OCI-LY7 (cell line): ENCODE measurements at regions not wholly inside any gene's neighbourhood (a gene's known extent, or its start where the extent isn't known, plus 50 kb on each side); places are given as distances from the start of the nearest gene placed in this dataset.
"Not testable (repeated sequence)": the region's sequence is repeated elsewhere in the genome, so short reads cannot be mapped to it uniquely, and the experiment has no call there.

ENCODE experiments used
- BruUV-seq: library from RNA; stranded (reverse); fragments of 400-500 nt; replicated peaks from 2 replicates; lab custom pipeline; 2021; lab: Mats Ljungman, UMichigan
- CTCF ChIA-PET: fragments of 300-600 bp; sonication (Branson Sonifier 250); formaldehyde crosslinking; loops from one replicate; lab custom pipeline; 2022; ENCODE audit warnings: antibody characterized with exemption; ENCODE audit not compliant: unreplicated experiment; lab: Charles Lee
- POLR2A ChIA-PET: fragments of 300-600 bp; sonication (Branson Sonifier 250); formaldehyde crosslinking; loops from one replicate; lab custom pipeline; 2022; ENCODE audit warnings: antibody characterized with exemption; lab: Charles Lee
- DNase-seq: peaks from one replicate; pipeline ENCODE4 v3.0.0-alpha.2; 2015; ENCODE audit warnings: low spot score
- H2AFZ ChIP-seq: fragments of 200-600 bp; sonication (generic), shearing (Covaris generic); 2 replicates; pipeline ENCODE4 v1.6.1; 2014; ENCODE audit warnings: mild to moderate bottlenecking, antibody characterized with exemption, low read length, moderate library complexity
- H3K27ac ChIP-seq: fragments of 200-600 bp; sonication (generic); 2 replicates; pipeline ENCODE4 v1.5.1; 2014; ENCODE audit warnings: mixed run types, low read depth, mild to moderate bottlenecking, moderate library complexity, low read length, inconsistent platforms; ENCODE audit not compliant: poor library complexity, severe bottlenecking
- H3K36me3 ChIP-seq: fragments of 200-600 bp; sonication (generic); 2 replicates; pipeline ENCODE4 v1.6.1; 2014; ENCODE audit warnings: mild to moderate bottlenecking, antibody characterized with exemption, low read length, moderate library complexity, mixed read lengths; ENCODE audit not compliant: insufficient read depth
- H3K4me1 ChIP-seq: fragments of 200-600 bp; sonication (generic); 2 replicates; pipeline ENCODE4 v1.5.1; 2014; ENCODE audit warnings: mild to moderate bottlenecking, low read length; ENCODE audit not compliant: insufficient read depth, poor library complexity, severe bottlenecking
- H3K4me2 ChIP-seq: fragments of 200-600 bp; sonication (generic); 2 replicates; pipeline ENCODE4 v1.6.1; 2014; ENCODE audit warnings: mild to moderate bottlenecking, low read length
- H3K4me3 ChIP-seq: fragments of 200-600 bp; sonication (generic); 2 replicates; pipeline ENCODE4 v1.5.1; 2014; ENCODE audit warnings: mild to moderate bottlenecking, low read depth, low read length; ENCODE audit not compliant: poor library complexity, severe bottlenecking
- H3K79me2 ChIP-seq: fragments of 200-600 bp; sonication (generic); 2 replicates; pipeline ENCODE4 v1.6.1; 2016; ENCODE audit warnings: low read depth, mild to moderate bottlenecking, low read length, moderate library complexity, mixed read lengths; ENCODE audit not compliant: insufficient read depth
- H3K9me2 ChIP-seq: fragments of 200-600 bp; sonication (generic); 2 replicates; pipeline ENCODE4 v1.6.1; 2016; ENCODE audit warnings: mild to moderate bottlenecking, low read length, mixed read lengths; ENCODE audit not compliant: insufficient read depth
- H3K9me3 ChIP-seq: fragments of 200-600 bp; sonication (generic); 2 replicates; pipeline ENCODE4 v1.6.1; 2014; ENCODE audit warnings: mild to moderate bottlenecking, mixed run types, low read length, mixed read lengths
- H4K20me1 ChIP-seq: fragments of 200-600 bp; sonication (generic); 2 replicates; pipeline ENCODE4 v1.6.1; 2014; ENCODE audit warnings: mild to moderate bottlenecking, antibody characterized with exemption, low read length, moderate library complexity, mixed read lengths; ENCODE audit not compliant: insufficient read depth
- EZH2phosphoT487 ChIP-seq: fragments of 200-600 bp; sonication (generic); IDR thresholded peaks from 2 replicates; pipeline ENCODE4 v1.6.1; 2018; ENCODE audit warnings: low read depth, borderline replicate concordance, mild to moderate bottlenecking, mixed run types, antibody characterized with exemption, low read length, moderate library complexity, mixed read lengths
- intact Hi-C: fragments of 100-400 bp; cut with micrococcal nuclease; formaldehyde crosslinking; loops from one replicate; pipeline ENCODE4 v1.10.0; 2022; ENCODE audit not compliant: unreplicated experiment
- TF ChIP-seq, protein P1 (sequence below): fragments of 200-600 bp; sonication (generic); conservative IDR thresholded peaks from 2 replicates; pipeline ENCODE4 v1.5.1; 2014; ENCODE audit warnings: mild to moderate bottlenecking, antibody characterized with exemption, low read length, moderate library complexity, mixed read lengths

DNA sequence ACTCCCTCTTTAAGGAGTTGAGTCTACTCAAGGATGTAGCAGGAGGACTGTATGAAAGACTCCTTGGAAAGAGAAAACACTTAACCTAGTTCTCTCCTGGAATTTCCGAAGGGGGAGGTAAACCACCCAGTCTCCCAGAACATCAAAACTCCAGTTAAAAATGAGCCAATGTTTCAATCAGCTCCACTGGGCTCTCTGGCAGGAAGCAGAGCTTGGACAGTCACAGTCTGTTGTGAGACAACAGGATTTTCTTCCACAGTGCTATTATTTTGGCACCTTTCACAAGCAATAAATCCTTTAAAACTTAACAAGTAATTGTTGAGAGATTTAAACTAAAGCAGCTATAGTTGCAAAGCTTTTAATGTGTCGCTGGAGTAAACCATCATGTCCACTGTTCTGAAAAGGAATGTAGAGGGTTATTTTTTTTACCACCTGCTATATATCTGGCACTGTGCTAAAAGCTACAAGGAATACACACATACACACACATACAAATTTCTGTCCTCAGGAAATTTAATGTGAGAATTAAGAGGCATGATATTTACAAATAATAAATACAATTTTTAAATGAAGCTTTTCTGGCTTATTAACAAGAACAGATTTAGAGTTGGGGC, 229.2 kb upstream of the INTU start:
- Histone ChIP-seq H2AFZ (no peak overlapping the region), H3K79me2 (no peaks in the 10 kb centered on the region), H3K4me1 (no peaks in the 10 kb centered on the region), H3K9me3 (no peaks in the 10 kb centered on the region), H3K9me2 (no peaks in the 10 kb centered on the region), H3K36me3 (no peaks in the 10 kb centered on the region), H3K4me2 (no peak overlapping the region), H3K27ac (no peak overlapping the region), H4K20me1 (no peaks in the 10 kb centered on the region), H3K4me3 (no peak overlapping the region)
- intact Hi-C loops, result no loop called here
- no TSS peak for BruUV-seq
- no peak for DNase-seq
- POLR2A ChIA-PET, result interaction anchor here (0.5 to 0.7 kb wide), 2 partner anchors 12 to 1256 kb away, joined by 3 read pairs; no protein-coding TSS in a partner anchor
- CTCF ChIA-PET, result no interaction called here
- no peak for TF ChIP-seq EZH2phosphoT487
- TF ChIP-seq, protein P1, sequence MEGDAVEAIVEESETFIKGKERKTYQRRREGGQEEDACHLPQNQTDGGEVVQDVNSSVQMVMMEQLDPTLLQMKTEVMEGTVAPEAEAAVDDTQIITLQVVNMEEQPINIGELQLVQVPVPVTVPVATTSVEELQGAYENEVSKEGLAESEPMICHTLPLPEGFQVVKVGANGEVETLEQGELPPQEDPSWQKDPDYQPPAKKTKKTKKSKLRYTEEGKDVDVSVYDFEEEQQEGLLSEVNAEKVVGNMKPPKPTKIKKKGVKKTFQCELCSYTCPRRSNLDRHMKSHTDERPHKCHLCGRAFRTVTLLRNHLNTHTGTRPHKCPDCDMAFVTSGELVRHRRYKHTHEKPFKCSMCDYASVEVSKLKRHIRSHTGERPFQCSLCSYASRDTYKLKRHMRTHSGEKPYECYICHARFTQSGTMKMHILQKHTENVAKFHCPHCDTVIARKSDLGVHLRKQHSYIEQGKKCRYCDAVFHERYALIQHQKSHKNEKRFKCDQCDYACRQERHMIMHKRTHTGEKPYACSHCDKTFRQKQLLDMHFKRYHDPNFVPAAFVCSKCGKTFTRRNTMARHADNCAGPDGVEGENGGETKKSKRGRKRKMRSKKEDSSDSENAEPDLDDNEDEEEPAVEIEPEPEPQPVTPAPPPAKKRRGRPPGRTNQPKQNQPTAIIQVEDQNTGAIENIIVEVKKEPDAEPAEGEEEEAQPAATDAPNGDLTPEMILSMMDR, result no peak

GRCh38 chr4:127406187-127406586, 226.6 kb upstream of the INTU start:
- Histone ChIP-seq H3K4me1 (no peaks in the 10 kb centered on the region), H4K20me1 (no peaks in the 10 kb centered on the region), H3K79me2 (no peaks in the 10 kb centered on the region), H3K36me3 (no peaks in the 10 kb centered on the region), H3K4me2 (no peak overlapping the region), H3K9me2 (no peaks in the 10 kb centered on the region), H2AFZ (no peak overlapping the region), H3K4me3 (no peak overlapping the region), H3K9me3 (no peaks in the 10 kb centered on the region), H3K27ac (no peak overlapping the region)
- intact Hi-C loops, result no loop called here
- POLR2A ChIA-PET, result no interaction called here
- no TSS peak for BruUV-seq
- DNase-seq, result no peak
- CTCF ChIA-PET, result no interaction called here
- TF ChIP-seq EZH2phosphoT487, result no peak
- TF ChIP-seq, protein P1, result no peak

GRCh38 chr4:127407572-127407971, 225.2 kb upstream of the INTU start:
- H3K36me3 ChIP-seq, H3K4me1 ChIP-seq, H3K27ac ChIP-seq, H3K4me2 ChIP-seq, H3K4me3 ChIP-seq, H3K9me2 ChIP-seq, DNase-seq, intact Hi-C loops, POLR2A ChIA-PET, H2AFZ ChIP-seq, H3K79me2 ChIP-seq, CTCF ChIA-PET, BruUV-seq, H4K20me1 ChIP-seq, H3K9me3 ChIP-seq: not testable (repeated sequence)
